K562 (cell line): ENCODE measurements at regions not wholly inside any gene's neighbourhood (a gene's known extent, or its start where the extent isn't known, plus 50 kb on each side); places are given as distances from the start of the nearest gene placed in this dataset.
A peak's percentile ranks its signal among the peaks of the same experiment; 100 is the strongest.

ENCODE experiments used
- CXXC5 ChIP-seq: fragments of 250-450 bp; sonication (Bioruptor Pico); IDR thresholded peaks from 2 replicates; pipeline ENCODE4 v1.8.0; 2022; ENCODE audit warnings: inconsistent platforms, mild to moderate bottlenecking, moderate library complexity
- DMBX1 ChIP-seq: fragments of 250-450 bp; sonication (Bioruptor Pico); IDR thresholded peaks from 2 replicates; pipeline ENCODE4 v1.8.0; 2022; ENCODE audit warnings: inconsistent platforms, mild to moderate bottlenecking, moderate library complexity, borderline replicate concordance
- HSF4 ChIP-seq: fragments of 250-450 bp; sonication (Bioruptor Pico); IDR thresholded peaks from 2 replicates; pipeline ENCODE4 v2.1.2; 2022; ENCODE audit warnings: mild to moderate bottlenecking, moderate library complexity, borderline replicate concordance
- L3MBTL2 ChIP-seq: fragments of 450-650 bp; IDR thresholded peaks from 2 replicates; pipeline ENCODE4 v1.6.1; 2016; ENCODE audit warnings: mild to moderate bottlenecking, moderate library complexity
- LCOR ChIP-seq: sonication (generic); formaldehyde crosslinking; IDR thresholded peaks from 2 replicates; pipeline ENCODE4 v1.8.0; 2022; ENCODE audit warnings: mild to moderate bottlenecking, missing genetic modification reagents
- NFRKB ChIP-seq: fragments of 450-650 bp; IDR thresholded peaks from 2 replicates; pipeline ENCODE4 v1.6.1; 2016; ENCODE audit warnings: low read depth
- PKNOX1 ChIP-seq: fragments of 450-650 bp; IDR thresholded peaks from 2 replicates; pipeline ENCODE4 v1.6.1; 2016
- SPI1 ChIP-seq: IDR thresholded peaks from 2 replicates; pipeline ENCODE4 v1.6.1; 2011; ENCODE audit warnings: low read depth, low read length, control low read depth, borderline replicate concordance
- ZNF133 ChIP-seq: fragments of 250-450 bp; sonication (Bioruptor Pico); IDR thresholded peaks from 2 replicates; pipeline ENCODE4 v1.4.0; 2020; ENCODE audit warnings: mild to moderate bottlenecking
- ZNF592 ChIP-seq: fragments of 450-650 bp; IDR thresholded peaks from 2 replicates; pipeline ENCODE4 v1.6.1; 2017; ENCODE audit warnings: antibody characterized with exemption, mild to moderate bottlenecking
- ZNF77 ChIP-seq: fragments of 250-450 bp; sonication (Bioruptor Pico); IDR thresholded peaks from 2 replicates; pipeline ENCODE4 v1.5.0; 2020

GRCh38 chr11:86147004-86147403 lies 78.1 kb upstream of the PICALM start (continued):
- TF ChIP-seq PKNOX1 (0 out of 2 replicates have a peak, but pooled peaks have one; percentile 14), ZNF133 (CRISPR knock-in tag) (no peak), LCOR (CRISPR knock-in tag) (no peak), ZNF77 (no peak), CXXC5 (CRISPR knock-in tag) (0 out of 2 replicates have a peak, but pooled peaks have one; percentile 24), L3MBTL2 (peak; percentile 62), SPI1 (0 out of 2 replicates have a peak, but pooled peaks have one; percentile 50), ZNF592 (peak; percentile 42; the same call in 1 of the 2 replicates), NFRKB (0 out of 2 replicates have a peak, but pooled peaks have one; percentile 28), HSF4 (peak; percentile 48; the same call in 1 of the 2 replicates), DMBX1 (CRISPR knock-in tag) (peak; percentile 64; the same call in 1 of the 2 replicates)
- TF ChIP-seq, all 486 proteins: peak for 11
